Uterus (tissue), 2 donors: ENCODE measurements at regions not wholly inside any gene's neighbourhood (a gene's known extent, or its start where the extent isn't known, plus 50 kb on each side); places are given as distances from the start of the nearest gene placed in this dataset.

ENCODE experiments used
- POLR2A ChIP-seq, 2 donors: fragments of 450-650 bp; IDR thresholded peaks; one replicate each; pipeline ENCODE4 v1.6.1; 2016; ENCODE audit warnings: antibody characterized with exemption in 2 of 2, mild to moderate bottlenecking in 1 of 2, moderate library complexity in 1 of 2
- TF ChIP-seq, protein P1 (sequence below), 4 experiments: fragments of 200-600 bp in 2 of 4; fragments of 450-650 bp in 2 of 4; sonication (generic) in 2 of 4; IDR thresholded peaks; one replicate each; pipeline ENCODE4 v1.5.1; 2016 to 2019; ENCODE audit warnings: antibody characterized with exemption in 4 of 4, mild to moderate bottlenecking in 2 of 4, moderate library complexity in 1 of 4

- no peak for TF ChIP-seq POLR2A (IDR thresholded peaks at IDR 0.05)
- TF ChIP-seq, protein P1, sequence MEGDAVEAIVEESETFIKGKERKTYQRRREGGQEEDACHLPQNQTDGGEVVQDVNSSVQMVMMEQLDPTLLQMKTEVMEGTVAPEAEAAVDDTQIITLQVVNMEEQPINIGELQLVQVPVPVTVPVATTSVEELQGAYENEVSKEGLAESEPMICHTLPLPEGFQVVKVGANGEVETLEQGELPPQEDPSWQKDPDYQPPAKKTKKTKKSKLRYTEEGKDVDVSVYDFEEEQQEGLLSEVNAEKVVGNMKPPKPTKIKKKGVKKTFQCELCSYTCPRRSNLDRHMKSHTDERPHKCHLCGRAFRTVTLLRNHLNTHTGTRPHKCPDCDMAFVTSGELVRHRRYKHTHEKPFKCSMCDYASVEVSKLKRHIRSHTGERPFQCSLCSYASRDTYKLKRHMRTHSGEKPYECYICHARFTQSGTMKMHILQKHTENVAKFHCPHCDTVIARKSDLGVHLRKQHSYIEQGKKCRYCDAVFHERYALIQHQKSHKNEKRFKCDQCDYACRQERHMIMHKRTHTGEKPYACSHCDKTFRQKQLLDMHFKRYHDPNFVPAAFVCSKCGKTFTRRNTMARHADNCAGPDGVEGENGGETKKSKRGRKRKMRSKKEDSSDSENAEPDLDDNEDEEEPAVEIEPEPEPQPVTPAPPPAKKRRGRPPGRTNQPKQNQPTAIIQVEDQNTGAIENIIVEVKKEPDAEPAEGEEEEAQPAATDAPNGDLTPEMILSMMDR (IDR thresholded peaks at IDR 0.05): no peak
These were observed 240.2 kb upstream of the ADAMTS3 start for GRCh38 chr4:72809208-72809607.
